ENCODE measurements at regions not wholly inside any gene's neighbourhood (a gene's known extent, or its start where the extent isn't known, plus 50 kb on each side); places are given as distances from the start of the nearest gene placed in this dataset.
"Not testable (repeated sequence)": the region's sequence is repeated elsewhere in the genome, so short reads cannot be mapped to it uniquely, and the experiment has no call there.

- TF ChIP-seq CTCF, POLR2A, EP300 (IDR thresholded peaks at IDR 0.05): not testable (repeated sequence)
Observed at GRCh38 chr16:15192197-15192596, 98.1 kb upstream of the RRN3 start.

All from tibial nerve (tissue), 4 donors.